SKM-1 (cell line): ENCODE measurements at regions not wholly inside any gene's neighbourhood (a gene's known extent, or its start where the extent isn't known, plus 50 kb on each side); places are given as distances from the start of the nearest gene placed in this dataset.

ENCODE experiments used
- DNase-seq: peaks from one replicate; lab custom pipeline; 2025; ENCODE audit not compliant: unreplicated experiment; lab: John Stamatoyannopoulos, UW

GRCh38 chr17:33750943-33751701 is 458.0 kb upstream of the ASIC2 start:
- DNase-seq, result no peak

- DNase-seq, result no peak
Observed at GRCh38 chr17:33751702-33752065, 458.6 kb upstream of the ASIC2 start.

- no peak for DNase-seq
Observed at GRCh38 chr17:33753452-33753851, 460.4 kb upstream of the ASIC2 start.

GRCh38 chr17:33756021-33756420 is 462.9 kb upstream of the ASIC2 start:
- no peak for DNase-seq

- no peak for DNase-seq
Observed at GRCh38 chr17:33765871-33766270, 472.8 kb upstream of the ASIC2 start.

- DNase-seq, result no peak
Observed at GRCh38 chr17:33766721-33767120, 473.6 kb upstream of the ASIC2 start.

GRCh38 chr17:33769066-33769465 is 476.0 kb upstream of the ASIC2 start:
- no peak for DNase-seq

- DNase-seq, result no peak
Observed at GRCh38 chr17:33776304-33776703, 478.8 kb upstream of the CCL2 start.

GRCh38 chr17:33776903-33777302 is 478.2 kb upstream of the CCL2 start:
- DNase-seq, result no peak

GRCh38 chr17:33777674-33778073 is 477.4 kb upstream of the CCL2 start:
- no peak for DNase-seq

- no peak for DNase-seq
Observed at GRCh38 chr17:33778505-33779233, 476.4 kb upstream of the CCL2 start.

GRCh38 chr17:33779234-33779591 is 475.9 kb upstream of the CCL2 start:
- peak; percentile 8 for DNase-seq

- no peak for DNase-seq
Observed at GRCh38 chr17:33785281-33785680, 469.8 kb upstream of the CCL2 start.

- DNase-seq, result no peak
Observed at GRCh38 chr17:33786478-33786877, 468.6 kb upstream of the CCL2 start.

- DNase-seq, result no peak
Observed at GRCh38 chr17:33789658-33790057, 465.4 kb upstream of the CCL2 start.

- DNase-seq, result no peak
Observed at GRCh38 chr17:33797181-33797580, 457.9 kb upstream of the CCL2 start.

GRCh38 chr17:33798308-33798707 is 456.8 kb upstream of the CCL2 start:
- no peak for DNase-seq

- DNase-seq, result no peak
Observed at GRCh38 chr17:33802349-33803198, 452.5 kb upstream of the CCL2 start.

- no peak for DNase-seq
Observed at GRCh38 chr17:33803199-33803685, 451.8 kb upstream of the CCL2 start.

GRCh38 chr17:33803686-33804085 is 451.4 kb upstream of the CCL2 start:
- no peak for DNase-seq

GRCh38 chr17:33804401-33804800 is 450.7 kb upstream of the CCL2 start:
- DNase-seq, result no peak

GRCh38 chr17:33806631-33807030 is 448.5 kb upstream of the CCL2 start:
- DNase-seq, result no peak
